GM12865 (cell line): ENCODE measurements at regions not wholly inside any gene's neighbourhood (a gene's known extent, or its start where the extent isn't known, plus 50 kb on each side); places are given as distances from the start of the nearest gene placed in this dataset.

Experiments used
- DNase-seq: peaks from one replicate; pipeline ENCODE4 v3.0.0; 2010; ENCODE audit warnings: low read depth
- H3K4me3 ChIP-seq: 2 replicates; pipeline ENCODE4 v1.5.1; 2011; ENCODE audit warnings: mild to moderate bottlenecking, low read depth, low read length, control low read depth
- CTCF ChIP-seq: IDR thresholded peaks from 2 replicates; pipeline ENCODE4 v1.5.1; 2011; ENCODE audit warnings: low read length, control low read depth, low read depth, inconsistent platforms; ENCODE audit not compliant: insufficient read depth; ENCODE audit errors: missing control alignments

- no peak for TF ChIP-seq CTCF
- no peak for DNase-seq
Observed at GRCh38 chr2:163265562-163265961, 427.0 kb upstream of the KCNH7 start.

GRCh38 chr2:163264341-163264740, 425.8 kb upstream of the KCNH7 start:
- no peak for TF ChIP-seq CTCF
- no peak overlapping the region for H3K4me3 ChIP-seq
- no peak for DNase-seq

More at GRCh38 chr2:163265562-163265961, 427.0 kb upstream of the KCNH7 start:
- no peak overlapping the region for H3K4me3 ChIP-seq

GRCh38 chr2:163259489-163259888, 420.9 kb upstream of the KCNH7 start:
- H3K4me3 ChIP-seq: no peak overlapping the region
- TF ChIP-seq CTCF: no peak
- no peak for DNase-seq

GRCh38 chr2:163255086-163255485, 416.5 kb upstream of the KCNH7 start:
- no peak for DNase-seq
- no peak for TF ChIP-seq CTCF
- no peak overlapping the region for H3K4me3 ChIP-seq

- DNase-seq: no peak
- no peak overlapping the region for H3K4me3 ChIP-seq
- no peak for TF ChIP-seq CTCF
Observed at GRCh38 chr2:163253621-163254285, 415.2 kb upstream of the KCNH7 start.

- H3K4me3 ChIP-seq: no peak overlapping the region
- no peak for DNase-seq
- TF ChIP-seq CTCF: no peak
Observed at GRCh38 chr2:163252199-163252598, 413.6 kb upstream of the KCNH7 start.
